Heart left ventricle (tissue), 13 donors: ENCODE measurements at regions not wholly inside any gene's neighbourhood (a gene's known extent, or its start where the extent isn't known, plus 50 kb on each side); places are given as distances from the start of the nearest gene placed in this dataset.

Experiments used
- CTCF ChIP-seq, 12 donors: fragments of 200-600 bp; sonication (generic) in 4 of 12; IDR thresholded peaks; one replicate each; pipeline versions ENCODE4 v1.5.0 to v1.8.0; 2018 to 2022; ENCODE audit warnings: antibody characterized with exemption in 12 of 12, mild to moderate bottlenecking in 5 of 12
- POLR2A ChIP-seq, 2 donors: fragments of 450-650 bp; IDR thresholded peaks; one replicate each; pipeline ENCODE4 v1.6.1; 2017; ENCODE audit warnings: antibody characterized with exemption in 2 of 2, mild to moderate bottlenecking in 2 of 2, moderate library complexity in 2 of 2
- donor health status: ischemic (EF 13 %, LVEDD 7.1; RV severe dilation, severe dysfunction).
- donor health status: DM: no; HTN: yes; CAD: no.
- donor health status: DM: no; HTN: no; CAD: no.
- donor health status: ischemic (EF 25% LVEDD 6.9; RV normal size, moderate dysfunction).
- donor health status: ischemic (EF 25% LVEDD 5.7; RV mildly dilated, moderate dysfunction).
- donor health status: ischemic (EF 35%, LVEDD 5.7; RV mildly dilated, moderate dysfunction).
- donor health status: nonischemic (EF 11% LVEDD 7.7; RV severe dilation, severe dysfunction).
- donor health status: DM: yes; HTN: yes; CAD: no.
- donor health status: PGD.
- donor health status: ischemic (EF 29% LVEDD 5.4; RV normal size, mild dysfunction).
- donor health status: nonischemic (EF 23%, LVEDD 6.1; RV moderate dilation, normal function).

- TF ChIP-seq POLR2A (IDR thresholded peaks at IDR 0.05) = no peak
- TF ChIP-seq CTCF (IDR thresholded peaks at IDR 0.05) = no peak
Measured at GRCh38 chr17:5862395-5862794, 207.8 kb upstream of the WSCD1 start.
